Mammary epithelial cell (primary cell): ENCODE measurements at regions not wholly inside any gene's neighbourhood (a gene's known extent, or its start where the extent isn't known, plus 50 kb on each side); places are given as distances from the start of the nearest gene placed in this dataset.

Experiments
- CTCF ChIP-seq, 2 donors: IDR thresholded peaks in 1 of 2; conservative IDR thresholded peaks in 1 of 2; 2 replicates each; pipeline ENCODE4 v1.5.1; 2011 to 2012; ENCODE audit warnings: inconsistent platforms in 2 of 2, low read length in 2 of 2, mild to moderate bottlenecking in 2 of 2, control low read depth in 1 of 2, low read depth in 1 of 2; ENCODE audit not compliant: insufficient read depth in 1 of 2; ENCODE audit errors: extremely low read depth in 1 of 2
- EZH2 ChIP-seq: IDR thresholded peaks from 2 replicates; pipeline ENCODE4 v1.6.1; 2012; ENCODE audit warnings: low read length, inconsistent platforms, borderline replicate concordance

GRCh38 chr2:122610948-122611609, 855.6 kb downstream of the TSN start:
- TF ChIP-seq CTCF (conservative IDR thresholded peaks at IDR 0.05 in 1 of 2, IDR thresholded peaks at IDR 0.05 in 1 of 2; ENCODE audit: extremely low read depth in 1 of 2, insufficient read depth in 1 of 2, low read depth in 1 of 2, low read length in 2 of 2) (no peak), EZH2 (no peak)
